IMR-90 (cell line): ENCODE measurements at regions not wholly inside any gene's neighbourhood (a gene's known extent, or its start where the extent isn't known, plus 50 kb on each side); places are given as distances from the start of the nearest gene placed in this dataset.

Experiments used
- ATAC-seq: fragments of 200-7000 bp; cut with Tn5 transposase; 2 replicates; pipeline ENCODE4 v1.9.1; 2020; ENCODE audit warnings: low read depth, mild to moderate bottlenecking, moderate library complexity
- BruUV-seq: library from RNA; stranded (reverse); fragments of 400-500 nt; replicated peaks from 2 replicates; lab custom pipeline; 2021; lab: Mats Ljungman, UMichigan
- CTCF ChIA-PET: fragments of 300-600 bp; formaldehyde crosslinking; extraction: SDS; loops from one replicate; lab custom pipeline; 2021; ENCODE audit warnings: antibody characterized with exemption; lab: Yijun Ruan, JAX
- POLR2A ChIA-PET: fragments of 300-600 bp; sonication (Branson Sonifier 250); formaldehyde crosslinking; loops from one replicate; lab custom pipeline; 2022; ENCODE audit warnings: antibody characterized with exemption; ENCODE audit not compliant: unreplicated experiment; lab: Charles Lee
- DNase-seq: peaks from one replicate; pipeline ENCODE4 v3.0.0; 2013
- H2AFZ ChIP-seq: replicated peaks from 2 replicates; pipeline ENCODE3; 2013; ENCODE audit warnings: low read length, mild to moderate bottlenecking; ENCODE audit not compliant: poor library complexity
- H2AK5ac ChIP-seq: 2 replicates; pipeline ENCODE4 v1.6.1; 2013; ENCODE audit warnings: low read depth, low read length, inconsistent platforms
- H2AK9ac ChIP-seq: replicated peaks from 2 replicates; pipeline ENCODE3; 2013; ENCODE audit warnings: mild to moderate bottlenecking, low read depth, low read length, moderate library complexity; ENCODE audit not compliant: poor library complexity
- H2BK120ac ChIP-seq: 2 replicates; pipeline ENCODE4 v1.6.1; 2013; ENCODE audit warnings: low read depth, low read length, inconsistent platforms
- H2BK15ac ChIP-seq: 3 replicates; pipeline ENCODE4 v1.6.1; 2013; ENCODE audit warnings: low read depth, low read length, inconsistent platforms
- H2BK20ac ChIP-seq: 2 replicates; pipeline ENCODE4 v1.6.1; 2013; ENCODE audit warnings: low read depth, mild to moderate bottlenecking, inconsistent platforms, low read length, moderate library complexity
- H2BK5ac ChIP-seq: 2 replicates; pipeline ENCODE4 v1.6.1; 2013; ENCODE audit warnings: mild to moderate bottlenecking, low read depth, low read length, inconsistent platforms; ENCODE audit not compliant: poor library complexity, severe bottlenecking
- H3K14ac ChIP-seq: replicated peaks from 2 replicates; pipeline ENCODE4 v1.6.1; 2013; ENCODE audit warnings: low read depth, low read length, inconsistent platforms
- H3K18ac ChIP-seq: 2 replicates; pipeline ENCODE4 v1.6.1; 2013; ENCODE audit warnings: low read depth, low read length, control low read depth
- H3K23ac ChIP-seq: 2 replicates; pipeline ENCODE4 v1.6.1; 2013; ENCODE audit warnings: low read depth, low read length, inconsistent platforms
- H3K27ac ChIP-seq: 2 replicates; pipeline ENCODE4 v1.5.1; 2013; ENCODE audit warnings: mild to moderate bottlenecking, control low read depth, low read length; ENCODE audit not compliant: insufficient read depth
- H3K27me3 ChIP-seq: 2 replicates; pipeline ENCODE4 v1.6.1; 2013; ENCODE audit warnings: low read length; ENCODE audit not compliant: control insufficient read depth, insufficient read depth
- H3K36me3 ChIP-seq: 2 replicates; pipeline ENCODE4 v1.6.1; 2013; ENCODE audit warnings: low read length, mixed read lengths; ENCODE audit not compliant: control insufficient read depth, insufficient read depth
- H3K4ac ChIP-seq: 2 replicates; pipeline ENCODE4 v1.6.1; 2013; ENCODE audit warnings: low read depth, low read length, inconsistent platforms
- H3K4me1 ChIP-seq: 2 replicates; pipeline ENCODE4 v1.6.1; 2013; ENCODE audit warnings: low read length, mixed read lengths; ENCODE audit not compliant: control insufficient read depth, insufficient read depth
- H3K4me2 ChIP-seq: 2 replicates; pipeline ENCODE4 v1.6.1; 2013; ENCODE audit warnings: low read depth, mild to moderate bottlenecking, control low read depth, low read length, moderate library complexity
- H3K4me3 ChIP-seq: 2 replicates; pipeline ENCODE4 v1.5.1; 2013; ENCODE audit warnings: low read depth, mild to moderate bottlenecking, control low read depth, low read length, moderate library complexity; ENCODE audit not compliant: insufficient read depth
- H3K56ac ChIP-seq: 2 replicates; pipeline ENCODE4 v1.6.1; 2013; ENCODE audit warnings: low read length, inconsistent platforms; ENCODE audit not compliant: insufficient read depth; ENCODE audit errors: extremely low read depth
- H3K79me1 ChIP-seq, 2 experiments: 2 replicates each; pipeline ENCODE4 v1.6.1; 2013; ENCODE audit warnings: low read length in 2 of 2, inconsistent platforms in 1 of 2, low read depth in 1 of 2
- H3K9ac ChIP-seq: 2 replicates; pipeline ENCODE4 v1.6.1; 2013; ENCODE audit warnings: low read depth, low read length, control low read depth
- H3K9me1 ChIP-seq: 2 replicates; pipeline ENCODE4 v1.6.1; 2013; ENCODE audit warnings: low read length, inconsistent platforms; ENCODE audit not compliant: insufficient read depth
- H3K9me3 ChIP-seq: 2 replicates; pipeline ENCODE4 v1.6.1; 2013; ENCODE audit warnings: low read length; ENCODE audit not compliant: control insufficient read depth, insufficient read depth
- H4K20me1 ChIP-seq: 2 replicates; pipeline ENCODE4 v1.6.1; 2013; ENCODE audit warnings: low read length, inconsistent platforms; ENCODE audit not compliant: insufficient read depth
- H4K5ac ChIP-seq: 2 replicates; pipeline ENCODE4 v1.6.1; 2013; ENCODE audit warnings: mild to moderate bottlenecking, low read depth, low read length, control low read depth
- H4K8ac ChIP-seq, 2 experiments: 2 replicates each; pipeline ENCODE4 v1.6.1; 2013; ENCODE audit warnings: low read depth in 2 of 2, low read length in 2 of 2, control low read depth in 1 of 2, inconsistent platforms in 1 of 2
- H4K91ac ChIP-seq: 2 replicates; pipeline ENCODE4 v1.6.1; 2013; ENCODE audit warnings: low read depth, low read length, inconsistent platforms; ENCODE audit not compliant: insufficient read depth
- CHD1 ChIP-seq: IDR thresholded peaks from 2 replicates; pipeline ENCODE4 v1.6.1; 2012; ENCODE audit warnings: low read depth, low read length, improper control_type of control experiment
- NFE2L2 ChIP-seq: fragments of 150-350 bp; IDR thresholded peaks from 2 replicates; pipeline ENCODE4 v1.6.1; 2016; ENCODE audit warnings: low read depth, mild to moderate bottlenecking, low read length
- RAD21 ChIP-seq: IDR thresholded peaks from 2 replicates; pipeline ENCODE4 v1.6.1; 2012; ENCODE audit warnings: low read length, improper control_type of control experiment
- dilution Hi-C: fragments of 300-500 bp; cut with HindIII; formaldehyde crosslinking; loops from one replicate; pipeline ENCODE4 v1.14.3; 2018; ENCODE audit warnings: low sequenced_read_pairs; ENCODE audit not compliant: unreplicated experiment
- in situ Hi-C: fragments of 300-500 bp; cut with MboI; formaldehyde crosslinking; loops from 3 replicates; pipeline ENCODE4 v1.14.3; 2019; ENCODE audit warnings: low sequenced_read_pairs, inconsistent platforms, mixed read lengths
- intact Hi-C: fragments of 100-400 bp; cut with micrococcal nuclease; formaldehyde crosslinking; loops from 2 replicates; pipeline ENCODE4 v1.10.0; 2022

DNA sequence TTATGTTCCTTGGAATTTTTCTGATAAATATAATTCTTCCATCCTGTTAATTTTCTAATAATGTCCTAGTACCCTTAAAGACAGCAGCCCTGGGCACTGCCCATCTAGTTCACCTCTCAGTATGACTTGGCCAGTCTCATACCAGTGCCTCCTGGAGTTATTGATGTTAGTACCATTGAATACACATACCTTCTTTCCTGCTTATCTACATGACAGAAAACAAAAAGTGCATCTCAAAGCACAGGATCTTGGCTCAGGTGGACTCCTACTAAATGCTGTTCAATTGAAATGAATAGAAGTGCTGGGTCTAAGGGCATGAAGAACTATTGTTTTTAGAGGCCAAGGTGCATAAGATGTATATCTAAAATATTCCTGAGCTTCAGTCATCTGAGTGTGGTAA lies 669.7 kb downstream of the NR2F1-AS1 start:
- Histone ChIP-seq H2AK9ac (no peak overlapping the region), H3K9me3 (no peaks in the 10 kb centered on the region), H3K9me1 (no peaks in the 10 kb centered on the region), H4K5ac (no peak overlapping the region), H3K4ac (no peak overlapping the region), H4K8ac (no peak overlapping the region), H3K56ac (no peak overlapping the region), H2BK20ac (no peak overlapping the region), H4K20me1 (no peaks in the 10 kb centered on the region), H3K23ac (no peak overlapping the region), H3K9ac (no peak overlapping the region), H2BK5ac (no peak overlapping the region), H3K18ac (no peak overlapping the region), H2BK120ac (no peak overlapping the region), H3K14ac (no peak overlapping the region), H3K36me3 (no peaks in the 10 kb centered on the region), H3K27ac (no peak overlapping the region), H2AFZ (no peak overlapping the region), H3K4me3 (no peak overlapping the region), H3K4me1 (peaks cover 5% of the 10 kb centered on the region), H3K79me1 (no peaks in the 10 kb centered on the region), H2AK5ac (no peak overlapping the region), H2BK15ac (no peak overlapping the region), H4K91ac (no peak overlapping the region), H3K27me3 (no peaks in the 10 kb centered on the region), H3K4me2 (no peak overlapping the region)
- DNase-seq (no peak), ATAC-seq (no peak)
- POLR2A ChIA-PET: interaction anchor here (0.6 kb wide), 1 partner anchor 25 kb away, joined by 4 read pairs; no protein-coding TSS in a partner anchor
- no peak for TF ChIP-seq CHD1
- TF ChIP-seq RAD21: no peak
- TF ChIP-seq NFE2L2: no peak
- no TSS peak for BruUV-seq
- intact Hi-C loops (loop anchor here (5.0 to 10.0 kb wide), 3 partner anchors 81 to 894 kb away; no protein-coding TSS in a partner anchor), dilution Hi-C loops (no loop called here), in situ Hi-C loops (loop anchor here (25.0 kb wide), 1 partner anchor 676 kb away; the partner anchor contains the start of genes NR2F1 and NR2F1-AS1)
- CTCF ChIA-PET: interaction anchor here (0.7 to 1.7 kb wide), 3 partner anchors 13 to 521 kb away, joined by 3 to 4 read pairs (median 3); no protein-coding TSS in a partner anchor
